ENCODE measurements at regions not wholly inside any gene's neighbourhood (a gene's known extent, or its start where the extent isn't known, plus 50 kb on each side); places are given as distances from the start of the nearest gene placed in this dataset.

GRCh38 chr19:30718014-30718413 lies 345.8 kb downstream of the ZNF536 start:
- Histone ChIP-seq H3K4me3 (ENCODE audit: low read length) (no peak overlapping the region), H3K4me1 (ENCODE audit: low read length) (no peaks in the 10 kb centered on the region), H3K27ac (ENCODE audit: low read length) (no peak overlapping the region), H3K79me2 (ENCODE audit: low read length) (no peaks in the 10 kb centered on the region), H3F3A (ENCODE audit: insufficient read depth, low read length) (no peaks in the 10 kb centered on the region), H3K9ac (ENCODE audit: low read length) (no peak overlapping the region), H3K9me2 (replicated peaks; ENCODE audit: insufficient read depth, low read length) (no peaks in the 10 kb centered on the region), H3K4me2 (ENCODE audit: low read depth, low read length) (no peak overlapping the region), H2AFZ (ENCODE audit: low read length) (no peak overlapping the region), H3K36me3 (replicated peaks; ENCODE audit: insufficient read depth, low read length) (no peaks in the 10 kb centered on the region), H3K9me3 (replicated peaks; ENCODE audit: insufficient read depth, low read length) (no peaks in the 10 kb centered on the region), H4K20me1 (ENCODE audit: insufficient read depth, low read length) (no peaks in the 10 kb centered on the region), H3K27me3 (replicated peaks; ENCODE audit: insufficient read depth, low read length) (peaks cover 71% of the 10 kb centered on the region)
- TF ChIP-seq, protein P1, sequence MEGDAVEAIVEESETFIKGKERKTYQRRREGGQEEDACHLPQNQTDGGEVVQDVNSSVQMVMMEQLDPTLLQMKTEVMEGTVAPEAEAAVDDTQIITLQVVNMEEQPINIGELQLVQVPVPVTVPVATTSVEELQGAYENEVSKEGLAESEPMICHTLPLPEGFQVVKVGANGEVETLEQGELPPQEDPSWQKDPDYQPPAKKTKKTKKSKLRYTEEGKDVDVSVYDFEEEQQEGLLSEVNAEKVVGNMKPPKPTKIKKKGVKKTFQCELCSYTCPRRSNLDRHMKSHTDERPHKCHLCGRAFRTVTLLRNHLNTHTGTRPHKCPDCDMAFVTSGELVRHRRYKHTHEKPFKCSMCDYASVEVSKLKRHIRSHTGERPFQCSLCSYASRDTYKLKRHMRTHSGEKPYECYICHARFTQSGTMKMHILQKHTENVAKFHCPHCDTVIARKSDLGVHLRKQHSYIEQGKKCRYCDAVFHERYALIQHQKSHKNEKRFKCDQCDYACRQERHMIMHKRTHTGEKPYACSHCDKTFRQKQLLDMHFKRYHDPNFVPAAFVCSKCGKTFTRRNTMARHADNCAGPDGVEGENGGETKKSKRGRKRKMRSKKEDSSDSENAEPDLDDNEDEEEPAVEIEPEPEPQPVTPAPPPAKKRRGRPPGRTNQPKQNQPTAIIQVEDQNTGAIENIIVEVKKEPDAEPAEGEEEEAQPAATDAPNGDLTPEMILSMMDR (IDR thresholded peaks at IDR 0.05; ENCODE audit: low read length): no peak
- TF ChIP-seq EZH2phosphoT487 (IDR thresholded peaks at IDR 0.05; ENCODE audit: low read length) (no peak), EZH2 (optimal IDR thresholded peaks at IDR 0.05; ENCODE audit: low read depth, low read length) (no peak)
- no peak for DNase-seq

DNA sequence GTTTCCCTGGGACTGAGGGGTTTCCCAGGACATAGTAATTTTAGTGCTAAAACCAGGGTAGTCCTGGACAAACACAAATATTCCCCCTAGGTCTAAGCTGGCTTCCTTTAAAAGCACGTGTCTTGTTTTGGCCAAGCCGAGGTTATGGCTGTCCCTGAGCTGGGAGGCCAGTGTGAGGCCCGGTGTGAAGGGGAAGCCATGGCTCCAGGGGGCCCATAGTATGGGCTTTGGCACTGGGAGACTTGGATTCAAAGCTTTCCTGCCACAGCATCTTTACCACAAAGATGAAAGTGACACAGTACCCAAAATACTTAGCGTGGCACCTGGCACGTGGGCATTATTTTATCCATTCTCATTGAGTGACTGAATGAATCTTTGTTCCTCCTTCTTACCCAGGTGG lies 345.2 kb downstream of the ZNF536 start:
- Histone ChIP-seq H3K4me2 (ENCODE audit: low read depth, low read length) (no peak overlapping the region), H3K9me2 (replicated peaks; ENCODE audit: insufficient read depth, low read length) (no peaks in the 10 kb centered on the region), H3K4me1 (ENCODE audit: low read length) (no peaks in the 10 kb centered on the region), H3K9me3 (replicated peaks; ENCODE audit: insufficient read depth, low read length) (no peaks in the 10 kb centered on the region), H3K9ac (ENCODE audit: low read length) (no peak overlapping the region), H3K27ac (ENCODE audit: low read length) (no peak overlapping the region), H3F3A (ENCODE audit: insufficient read depth, low read length) (no peaks in the 10 kb centered on the region), H3K27me3 (replicated peaks; ENCODE audit: insufficient read depth, low read length) (peaks cover 71% of the 10 kb centered on the region), H3K79me2 (ENCODE audit: low read length) (no peaks in the 10 kb centered on the region), H3K36me3 (replicated peaks; ENCODE audit: insufficient read depth, low read length) (no peaks in the 10 kb centered on the region), H4K20me1 (ENCODE audit: insufficient read depth, low read length) (no peaks in the 10 kb centered on the region), H2AFZ (ENCODE audit: low read length) (no peak overlapping the region), H3K4me3 (ENCODE audit: low read length) (no peak overlapping the region)
- no peak for DNase-seq
- TF ChIP-seq, protein P1 (IDR thresholded peaks at IDR 0.05; ENCODE audit: low read length): no peak
- TF ChIP-seq EZH2 (optimal IDR thresholded peaks at IDR 0.05; ENCODE audit: low read depth, low read length) (no peak), EZH2phosphoT487 (IDR thresholded peaks at IDR 0.05; ENCODE audit: low read length) (no peak)

GRCh38 chr19:30712431-30713337 lies 340.5 kb downstream of the ZNF536 start:
- no peak for DNase-seq
- no peaks in the 10 kb centered on the region for H3K4me1 ChIP-seq (ENCODE audit: low read length)
- peaks cover 67% of the 10 kb centered on the region for H3K27me3 ChIP-seq (replicated peaks; ENCODE audit: insufficient read depth, low read length)
- no peak overlapping the region for H3K4me2 ChIP-seq (ENCODE audit: low read depth, low read length)
- H3K36me3 ChIP-seq (replicated peaks; ENCODE audit: insufficient read depth, low read length): no peaks in the 10 kb centered on the region
- H3K9me2 ChIP-seq (replicated peaks; ENCODE audit: insufficient read depth, low read length): no peaks in the 10 kb centered on the region
- H3F3A ChIP-seq (ENCODE audit: insufficient read depth, low read length): no peaks in the 10 kb centered on the region
- H3K9ac ChIP-seq (ENCODE audit: low read length): no peak overlapping the region
- TF ChIP-seq EZH2phosphoT487 (IDR thresholded peaks at IDR 0.05; ENCODE audit: low read length) (no peak), EZH2 (optimal IDR thresholded peaks at IDR 0.05; ENCODE audit: low read depth, low read length) (no peak)
- TF ChIP-seq, protein P1 (IDR thresholded peaks at IDR 0.05; ENCODE audit: low read length): no peak
- no peaks in the 10 kb centered on the region for H4K20me1 ChIP-seq (ENCODE audit: insufficient read depth, low read length)
- no peak overlapping the region for H3K27ac ChIP-seq (ENCODE audit: low read length)
- no peaks in the 10 kb centered on the region for H3K79me2 ChIP-seq (ENCODE audit: low read length)
- no peaks in the 10 kb centered on the region for H3K9me3 ChIP-seq (replicated peaks; ENCODE audit: insufficient read depth, low read length)
- no peak overlapping the region for H2AFZ ChIP-seq (ENCODE audit: low read length)
- no peak overlapping the region for H3K4me3 ChIP-seq (ENCODE audit: low read length)

Measured in MM.1S (cell line).